ENCODE measurements at regions not wholly inside any gene's neighbourhood (a gene's known extent, or its start where the extent isn't known, plus 50 kb on each side); places are given as distances from the start of the nearest gene placed in this dataset.

GRCh38 chr1:47575855-47576757 lies 138.3 kb downstream of the FOXD2 start:
- DNase-seq, result peak in 1 of 3 donors; percentile 20
- Histone ChIP-seq H3K9me3 (no peaks in the 10 kb centered on the region), H3K27ac (no peak overlapping the region), H3K4me3 (no peak overlapping the region), H3K36me3 (no peaks in the 10 kb centered on the region), H3K4me1 (peaks cover 0 to 11% (median 0%) of the 10 kb centered on the region in 4 donors), H3K27me3 (no peaks in the 10 kb centered on the region)
- TF ChIP-seq POLR2A (IDR thresholded peaks at IDR 0.05) (no peak), CTCF (IDR thresholded peaks at IDR 0.05) (no peak)

GRCh38 chr1:47576758-47577115 lies 138.9 kb downstream of the FOXD2 start:
- Histone ChIP-seq H3K4me1 (peaks cover 0 to 11% (median 0%) of the 10 kb centered on the region in 4 donors), H3K36me3 (no peaks in the 10 kb centered on the region), H3K27me3 (no peaks in the 10 kb centered on the region), H3K9me3 (no peaks in the 10 kb centered on the region), H3K27ac (no peak overlapping the region), H3K4me3 (no peak overlapping the region)
- TF ChIP-seq CTCF (IDR thresholded peaks at IDR 0.05), result no peak
- TF ChIP-seq POLR2A (IDR thresholded peaks at IDR 0.05), result no peak
- no peak for DNase-seq

- no peaks in the 10 kb centered on the region for H3K9me3 ChIP-seq
- H3K27me3 ChIP-seq, result no peaks in the 10 kb centered on the region
- H3K36me3 ChIP-seq, result no peaks in the 10 kb centered on the region
- H3K4me1 ChIP-seq, result peaks cover 0 to 11% (median 0%) of the 10 kb centered on the region in 4 donors
- no peak for TF ChIP-seq CTCF (IDR thresholded peaks at IDR 0.05)
- no peak for TF ChIP-seq POLR2A (IDR thresholded peaks at IDR 0.05)
- no peak overlapping the region for H3K27ac ChIP-seq
- no peak overlapping the region for H3K4me3 ChIP-seq
- DNase-seq, result peak in 1 of 3 donors; percentile 10
Observed at GRCh38 chr1:47577303-47578025, 139.6 kb downstream of the FOXD2 start.

GRCh38 chr1:47578026-47578720 lies 140.3 kb downstream of the FOXD2 start:
- peaks cover 0 to 11% (median 0%) of the 10 kb centered on the region in 4 donors for H3K4me1 ChIP-seq
- no peak for TF ChIP-seq CTCF (IDR thresholded peaks at IDR 0.05)
- no peak for TF ChIP-seq POLR2A (IDR thresholded peaks at IDR 0.05)
- H3K27me3 ChIP-seq, result no peaks in the 10 kb centered on the region
- no peaks in the 10 kb centered on the region for H3K9me3 ChIP-seq
- no peak overlapping the region for H3K4me3 ChIP-seq
- H3K27ac ChIP-seq, result no peak overlapping the region
- DNase-seq, result peak in 1 of 3 donors; percentile 35
- no peaks in the 10 kb centered on the region for H3K36me3 ChIP-seq

- H3K27ac ChIP-seq, result no peak overlapping the region
- no peaks in the 10 kb centered on the region for H3K27me3 ChIP-seq
- H3K9me3 ChIP-seq, result no peaks in the 10 kb centered on the region
- peaks cover 0 to 11% (median 0%) of the 10 kb centered on the region in 4 donors for H3K4me1 ChIP-seq
- TF ChIP-seq CTCF (IDR thresholded peaks at IDR 0.05) (no peak), POLR2A (IDR thresholded peaks at IDR 0.05) (no peak)
- no peaks in the 10 kb centered on the region for H3K36me3 ChIP-seq
- DNase-seq, result peak in 2 of 3 donors; percentile 11 to 23
- H3K4me3 ChIP-seq, result no peak overlapping the region
Observed at GRCh38 chr1:47578721-47579419, 141.0 kb downstream of the FOXD2 start.

Measured in Peyer's patch (tissue), 4 donors.